Neural progenitor cell (in vitro differentiated cells): ENCODE measurements at regions not wholly inside any gene's neighbourhood (a gene's known extent, or its start where the extent isn't known, plus 50 kb on each side); places are given as distances from the start of the nearest gene placed in this dataset.

Source experiments
- DNase-seq: peaks from one replicate; pipeline ENCODE4 v3.0.0-alpha.2; 2016; ENCODE audit warnings: low spot score
- H2AFZ ChIP-seq: fragments of 200-600 bp; sonication (generic); replicated peaks from 2 replicates; pipeline ENCODE4 v1.6.1; 2016; ENCODE audit warnings: antibody characterized with exemption
- H3F3A ChIP-seq: fragments of 200-600 bp; sonication (generic); 2 replicates; pipeline ENCODE4 v1.6.1; 2016; ENCODE audit warnings: antibody characterized with exemption, low read depth
- H3K27ac ChIP-seq: fragments of 200-600 bp; sonication (generic); 2 replicates; pipeline ENCODE4 v1.5.1; 2016; ENCODE audit warnings: mild to moderate bottlenecking
- H3K27me3 ChIP-seq: fragments of 200-600 bp; sonication (generic); 2 replicates; pipeline ENCODE4 v1.6.1; 2016; ENCODE audit warnings: mild to moderate bottlenecking, moderate library complexity
- H3K36me3 ChIP-seq: fragments of 200-600 bp; sonication (generic); 2 replicates; pipeline ENCODE4 v1.5.1; 2016
- H3K4me1 ChIP-seq: fragments of 200-600 bp; sonication (generic); 2 replicates; pipeline ENCODE4 v1.6.1; 2016; ENCODE audit warnings: mixed run types
- H3K4me2 ChIP-seq: fragments of 200-600 bp; sonication (generic); 2 replicates; pipeline ENCODE4 v1.6.1; 2016
- H3K4me3 ChIP-seq: fragments of 200-600 bp; sonication (generic); 2 replicates; pipeline ENCODE4 v1.5.1; 2016
- H3K79me2 ChIP-seq: fragments of 200-600 bp; sonication (generic); 2 replicates; pipeline ENCODE4 v1.6.1; 2016; ENCODE audit warnings: low read depth
- H3K9ac ChIP-seq: fragments of 200-600 bp; sonication (generic); 2 replicates; pipeline ENCODE4 v1.6.1; 2016
- H3K9me3 ChIP-seq: fragments of 200-600 bp; sonication (generic); 2 replicates; pipeline ENCODE4 v1.5.1; 2016; ENCODE audit warnings: low read depth
- H4K20me1 ChIP-seq: fragments of 200-600 bp; sonication (generic); 2 replicates; pipeline ENCODE4 v1.6.1; 2016; ENCODE audit warnings: low read depth
- H3K27ac Mint-ChIP-seq: 3 replicates; pipeline ENCODE4 v1.8.0; 2021; ENCODE audit warnings: mixed read lengths
- H3K27me3 Mint-ChIP-seq: 2 replicates; pipeline ENCODE4 v1.8.0; 2022; ENCODE audit warnings: low read depth, mild to moderate bottlenecking, inconsistent platforms, moderate library complexity, mixed read lengths; ENCODE audit not compliant: insufficient read depth
- H3K36me3 Mint-ChIP-seq: 3 replicates; pipeline ENCODE4 v1.8.0; 2021; ENCODE audit warnings: mixed read lengths
- H3K4me1 Mint-ChIP-seq: 3 replicates; pipeline ENCODE4 v1.8.0; 2021; ENCODE audit warnings: mixed read lengths
- H3K4me3 Mint-ChIP-seq: 3 replicates; pipeline ENCODE4 v1.8.0; 2021; ENCODE audit warnings: mild to moderate bottlenecking, moderate library complexity, mixed read lengths
- H3K9me3 Mint-ChIP-seq: 3 replicates; pipeline ENCODE4 v1.8.0; 2020; ENCODE audit warnings: mixed read lengths
- EZH2 ChIP-seq: fragments of 200-600 bp; sonication (generic); IDR thresholded peaks from 2 replicates; pipeline ENCODE4 v1.6.1; 2017; ENCODE audit warnings: antibody characterized with exemption, mild to moderate bottlenecking, moderate library complexity
- EZH2phosphoT487 ChIP-seq: fragments of 200-600 bp; sonication (generic); IDR thresholded peaks from 2 replicates; pipeline ENCODE4 v1.6.1; 2017; ENCODE audit warnings: antibody characterized with exemption
- TF ChIP-seq, protein P1 (sequence below): fragments of 200-600 bp; sonication (generic); IDR thresholded peaks from 2 replicates; pipeline ENCODE4 v1.5.1; 2017; ENCODE audit warnings: antibody characterized with exemption, mild to moderate bottlenecking

DNA sequence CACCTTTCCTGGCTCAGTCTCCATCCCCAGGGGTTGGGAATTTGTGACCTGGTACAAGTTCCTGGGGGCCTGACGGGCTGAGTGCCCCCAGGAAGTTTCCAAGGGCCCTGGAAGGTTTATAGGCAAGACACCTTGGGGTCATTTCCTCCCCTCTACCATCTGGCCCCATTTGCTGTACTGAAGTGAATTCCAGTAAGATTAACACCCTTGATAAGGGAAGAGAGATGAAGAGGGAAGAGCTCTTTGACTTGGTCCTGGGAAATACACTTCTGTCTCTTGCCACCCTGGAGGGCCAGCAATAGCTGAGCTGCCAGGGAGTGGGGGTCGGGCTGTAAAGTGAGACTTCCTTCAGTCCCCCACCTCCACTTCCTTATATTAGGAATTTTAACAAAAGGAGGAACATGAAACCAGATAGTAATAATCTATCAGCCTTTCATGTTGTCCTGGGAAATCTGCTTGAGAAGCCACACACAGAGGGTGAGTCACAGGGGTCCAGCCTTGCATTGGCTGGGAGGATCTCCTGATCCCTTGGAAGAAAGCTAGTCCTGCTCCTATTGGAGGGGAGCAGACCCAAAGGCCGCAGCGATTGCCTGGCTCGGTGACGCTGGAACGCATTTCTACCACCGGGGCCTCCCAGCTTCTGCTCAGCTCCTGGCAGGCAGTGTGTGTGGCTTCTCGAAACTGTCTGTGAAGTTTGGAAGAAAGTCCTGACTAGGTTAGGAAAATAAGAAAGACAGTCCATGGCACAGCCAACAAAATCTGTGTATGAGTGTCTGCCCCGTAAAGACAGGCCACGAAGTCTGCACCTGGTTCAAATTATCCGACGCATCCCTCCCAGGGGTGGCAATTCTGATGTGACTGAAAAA, 87.3 kb downstream of the ACAA2 start:
- Histone ChIP-seq H3K4me1 (peaks cover 15% of the 10 kb centered on the region), H3K36me3 (no peaks in the 10 kb centered on the region), H3K27me3 (no peaks in the 10 kb centered on the region), H3K79me2 (no peaks in the 10 kb centered on the region), H3K4me3 (no peak overlapping the region), H2AFZ (peak overlapping the region; percentile 12), H3K27ac (peak overlapping the region; percentile 91), H4K20me1 (no peaks in the 10 kb centered on the region), H3K9me3 (no peaks in the 10 kb centered on the region), H3K9ac (no peak overlapping the region), H3K4me2 (no peak overlapping the region), H3F3A (peaks cover 12% of the 10 kb centered on the region)
- no peaks in the 10 kb centered on the region for H3K36me3 Mint-ChIP-seq
- peaks cover 49% of the 10 kb centered on the region for H3K4me1 Mint-ChIP-seq
- peak overlapping the region; percentile 65 for H3K4me3 Mint-ChIP-seq
- peaks cover 12% of the 10 kb centered on the region for H3K9me3 Mint-ChIP-seq
- peaks cover 2% of the 10 kb centered on the region for H3K27me3 Mint-ChIP-seq
- H3K27ac Mint-ChIP-seq: peak overlapping the region; percentile 99
- DNase-seq: peak; percentile 83
- TF ChIP-seq, protein P1, sequence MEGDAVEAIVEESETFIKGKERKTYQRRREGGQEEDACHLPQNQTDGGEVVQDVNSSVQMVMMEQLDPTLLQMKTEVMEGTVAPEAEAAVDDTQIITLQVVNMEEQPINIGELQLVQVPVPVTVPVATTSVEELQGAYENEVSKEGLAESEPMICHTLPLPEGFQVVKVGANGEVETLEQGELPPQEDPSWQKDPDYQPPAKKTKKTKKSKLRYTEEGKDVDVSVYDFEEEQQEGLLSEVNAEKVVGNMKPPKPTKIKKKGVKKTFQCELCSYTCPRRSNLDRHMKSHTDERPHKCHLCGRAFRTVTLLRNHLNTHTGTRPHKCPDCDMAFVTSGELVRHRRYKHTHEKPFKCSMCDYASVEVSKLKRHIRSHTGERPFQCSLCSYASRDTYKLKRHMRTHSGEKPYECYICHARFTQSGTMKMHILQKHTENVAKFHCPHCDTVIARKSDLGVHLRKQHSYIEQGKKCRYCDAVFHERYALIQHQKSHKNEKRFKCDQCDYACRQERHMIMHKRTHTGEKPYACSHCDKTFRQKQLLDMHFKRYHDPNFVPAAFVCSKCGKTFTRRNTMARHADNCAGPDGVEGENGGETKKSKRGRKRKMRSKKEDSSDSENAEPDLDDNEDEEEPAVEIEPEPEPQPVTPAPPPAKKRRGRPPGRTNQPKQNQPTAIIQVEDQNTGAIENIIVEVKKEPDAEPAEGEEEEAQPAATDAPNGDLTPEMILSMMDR: no peak
- TF ChIP-seq EZH2phosphoT487 (no peak), EZH2 (no peak)

- Histone ChIP-seq H3K4me1 (peaks cover 12% of the 10 kb centered on the region), H3F3A (peaks cover 12% of the 10 kb centered on the region), H3K27ac (no peak overlapping the region), H2AFZ (no peak overlapping the region), H3K9me3 (no peaks in the 10 kb centered on the region), H4K20me1 (no peaks in the 10 kb centered on the region), H3K4me2 (no peak overlapping the region), H3K79me2 (no peaks in the 10 kb centered on the region), H3K9ac (no peak overlapping the region), H3K4me3 (no peak overlapping the region), H3K36me3 (no peaks in the 10 kb centered on the region), H3K27me3 (no peaks in the 10 kb centered on the region)
- Mint-ChIP-seq H3K4me1 (peaks cover 30% of the 10 kb centered on the region), H3K27ac (peak overlapping the region; percentile 92), H3K9me3 (peaks cover 12% of the 10 kb centered on the region), H3K36me3 (no peaks in the 10 kb centered on the region), H3K4me3 (no peak overlapping the region), H3K27me3 (peaks cover 2% of the 10 kb centered on the region)
- no peak for TF ChIP-seq EZH2
- TF ChIP-seq, protein P1: no peak
- TF ChIP-seq EZH2phosphoT487: no peak
- no peak for DNase-seq
These were observed 89.6 kb downstream of the ACAA2 start for GRCh38 chr18:49723648-49724180.

DNA sequence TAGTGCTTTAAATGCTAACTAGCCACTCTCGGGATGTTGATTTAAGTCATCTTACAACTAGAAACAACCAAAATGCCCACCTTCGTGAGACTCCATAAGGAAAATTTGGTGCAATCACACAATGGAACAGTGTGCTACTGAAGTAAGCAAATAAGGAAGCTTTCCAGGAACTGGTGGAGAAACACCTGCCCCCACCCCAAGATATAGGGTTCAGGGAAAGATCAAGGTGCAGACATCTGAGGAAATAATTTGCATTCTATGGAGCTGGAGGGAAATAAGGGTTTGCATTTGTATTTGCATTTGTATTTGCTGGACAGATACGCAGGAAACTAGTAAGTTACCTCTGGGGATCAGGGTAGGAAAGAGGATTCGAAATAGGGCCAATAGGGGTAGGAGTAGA, 90.9 kb downstream of the ACAA2 start:
- peaks cover 12% of the 10 kb centered on the region for H3K4me1 ChIP-seq
- no peak overlapping the region for H3K4me3 ChIP-seq
- Mint-ChIP-seq H3K4me1 (peaks cover 26% of the 10 kb centered on the region), H3K36me3 (no peaks in the 10 kb centered on the region), H3K27ac (peak overlapping the region; percentile 5), H3K27me3 (peaks cover 5% of the 10 kb centered on the region), H3K4me3 (no peak overlapping the region), H3K9me3 (peaks cover 17% of the 10 kb centered on the region)
- no peak overlapping the region for H3K4me2 ChIP-seq
- H2AFZ ChIP-seq: no peak overlapping the region
- no peaks in the 10 kb centered on the region for H3K36me3 ChIP-seq
- H3K9ac ChIP-seq: no peak overlapping the region
- H3K27me3 ChIP-seq: no peaks in the 10 kb centered on the region
- DNase-seq: no peak
- H4K20me1 ChIP-seq: no peaks in the 10 kb centered on the region
- peaks cover 12% of the 10 kb centered on the region for H3F3A ChIP-seq
- TF ChIP-seq EZH2phosphoT487: no peak
- TF ChIP-seq, protein P1: no peak
- no peak for TF ChIP-seq EZH2
- no peaks in the 10 kb centered on the region for H3K9me3 ChIP-seq
- H3K79me2 ChIP-seq: no peaks in the 10 kb centered on the region
- H3K27ac ChIP-seq: no peak overlapping the region
